ENCODE measurements at regions not wholly inside any gene's neighbourhood (a gene's known extent, or its start where the extent isn't known, plus 50 kb on each side); places are given as distances from the start of the nearest gene placed in this dataset.

GRCh38 chr3:22898558-22898957, 304.6 kb upstream of the UBE2E2 start:
- H3K36me3 ChIP-seq (ENCODE audit: control insufficient read depth in 5 of 5, insufficient read depth in 5 of 5, low read length in 5 of 5) = no peaks in the 10 kb centered on the region
- H3K9me3 ChIP-seq (ENCODE audit: control insufficient read depth in 5 of 5, low read length in 5 of 5) = peaks cover 2 to 12% (median 5%) of the 10 kb centered on the region in 5 donors
- H3K9ac ChIP-seq (ENCODE audit: low read length in 5 of 5) = no peak overlapping the region
- H3K4me1 ChIP-seq (ENCODE audit: control insufficient read depth in 5 of 5, insufficient read depth in 5 of 5, low read length in 5 of 5) = no peaks in the 10 kb centered on the region
- H3K27me3 ChIP-seq (ENCODE audit: control insufficient read depth in 5 of 5, insufficient read depth in 4 of 5, low read length in 5 of 5) = peaks cover 0 to 3% (median 0%) of the 10 kb centered on the region in 5 donors
- H3K4me3 ChIP-seq (ENCODE audit: low read depth in 1 of 5, low read length in 5 of 5) = no peak overlapping the region
- H3K27ac ChIP-seq (ENCODE audit: low read depth, low read length) = no peak overlapping the region

DNA sequence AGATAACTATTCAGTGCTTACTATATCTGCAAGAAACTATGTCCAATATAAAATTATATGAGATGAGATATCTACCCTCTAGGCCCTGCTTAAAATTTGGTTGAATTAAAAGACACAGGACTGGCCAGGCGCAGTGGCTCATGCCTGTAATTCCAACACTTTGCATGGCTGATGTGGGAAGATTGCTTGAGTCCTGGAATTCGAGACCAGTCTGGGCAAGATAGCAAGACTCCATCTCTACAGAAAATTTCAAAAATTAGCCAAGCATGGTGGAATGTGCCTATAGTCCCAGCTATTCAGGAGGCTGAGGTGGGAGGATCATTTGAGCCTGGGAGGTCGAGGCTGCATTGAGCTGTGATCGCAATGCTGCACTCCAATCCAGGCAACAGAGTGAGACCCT, 303.7 kb upstream of the UBE2E2 start:
- Histone ChIP-seq H3K9me3 (ENCODE audit: control insufficient read depth in 5 of 5, low read length in 5 of 5) (peaks cover 2 to 12% (median 5%) of the 10 kb centered on the region in 5 donors), H3K27ac (ENCODE audit: low read depth, low read length) (no peak overlapping the region), H3K27me3 (ENCODE audit: control insufficient read depth in 5 of 5, insufficient read depth in 4 of 5, low read length in 5 of 5) (peaks cover 0 to under 1% (median 0%) of the 10 kb centered on the region in 5 donors), H3K4me3 (ENCODE audit: low read depth in 1 of 5, low read length in 5 of 5) (no peak overlapping the region), H3K36me3 (ENCODE audit: control insufficient read depth in 5 of 5, insufficient read depth in 5 of 5, low read length in 5 of 5) (no peaks in the 10 kb centered on the region), H3K4me1 (ENCODE audit: control insufficient read depth in 5 of 5, insufficient read depth in 5 of 5, low read length in 5 of 5) (no peaks in the 10 kb centered on the region), H3K9ac (ENCODE audit: low read length in 5 of 5) (no peak overlapping the region)

GRCh38 chr3:22900296-22900695, 302.8 kb upstream of the UBE2E2 start:
- Histone ChIP-seq H3K9me3 (ENCODE audit: control insufficient read depth in 5 of 5, low read length in 5 of 5) (peaks cover 2 to 12% (median 5%) of the 10 kb centered on the region in 5 donors), H3K27ac (ENCODE audit: low read depth, low read length) (no peak overlapping the region), H3K4me3 (ENCODE audit: low read depth in 1 of 5, low read length in 5 of 5) (no peak overlapping the region), H3K36me3 (ENCODE audit: control insufficient read depth in 5 of 5, insufficient read depth in 5 of 5, low read length in 5 of 5) (no peaks in the 10 kb centered on the region), H3K4me1 (ENCODE audit: control insufficient read depth in 5 of 5, insufficient read depth in 5 of 5, low read length in 5 of 5) (no peaks in the 10 kb centered on the region), H3K9ac (ENCODE audit: low read length in 5 of 5) (no peak overlapping the region), H3K27me3 (ENCODE audit: control insufficient read depth in 5 of 5, insufficient read depth in 4 of 5, low read length in 5 of 5) (no peaks in the 10 kb centered on the region)

DNA sequence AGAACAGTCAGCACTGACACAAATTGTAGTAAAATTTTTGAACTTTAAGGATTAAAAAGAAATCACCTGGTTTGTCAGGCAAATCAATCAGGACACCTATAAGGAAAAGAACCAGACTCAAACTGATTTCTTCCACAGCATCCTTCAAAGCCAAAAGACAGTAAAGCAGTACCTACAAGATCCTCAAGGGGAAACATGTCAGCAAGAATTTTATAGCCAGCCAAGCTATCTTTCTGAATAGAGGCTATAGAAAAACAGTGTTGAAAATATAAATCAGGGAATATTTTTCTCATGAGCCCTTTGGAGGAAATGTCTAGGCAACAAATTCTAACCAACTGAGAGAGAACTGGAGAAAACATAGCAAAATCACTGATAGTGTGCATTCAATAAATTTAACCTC, 301.4 kb upstream of the UBE2E2 start:
- H3K4me3 ChIP-seq (ENCODE audit: low read depth in 1 of 5, low read length in 5 of 5) = no peak overlapping the region
- H3K9me3 ChIP-seq (ENCODE audit: control insufficient read depth in 5 of 5, low read length in 5 of 5) = peaks cover 2 to 12% (median 5%) of the 10 kb centered on the region in 5 donors
- no peaks in the 10 kb centered on the region for H3K4me1 ChIP-seq (ENCODE audit: control insufficient read depth in 5 of 5, insufficient read depth in 5 of 5, low read length in 5 of 5)
- H3K27ac ChIP-seq (ENCODE audit: low read depth, low read length) = no peak overlapping the region
- H3K9ac ChIP-seq (ENCODE audit: low read length in 5 of 5) = no peak overlapping the region
- H3K27me3 ChIP-seq (ENCODE audit: control insufficient read depth in 5 of 5, insufficient read depth in 4 of 5, low read length in 5 of 5) = no peaks in the 10 kb centered on the region
- H3K36me3 ChIP-seq (ENCODE audit: control insufficient read depth in 5 of 5, insufficient read depth in 5 of 5, low read length in 5 of 5) = no peaks in the 10 kb centered on the region

- Histone ChIP-seq H3K9ac (ENCODE audit: low read length in 5 of 5) (no peak overlapping the region), H3K36me3 (ENCODE audit: control insufficient read depth in 5 of 5, insufficient read depth in 5 of 5, low read length in 5 of 5) (no peaks in the 10 kb centered on the region), H3K27ac (ENCODE audit: low read depth, low read length) (no peak overlapping the region), H3K9me3 (ENCODE audit: control insufficient read depth in 5 of 5, low read length in 5 of 5) (peaks cover 0 to 3% (median 0%) of the 10 kb centered on the region in 5 donors), H3K4me3 (ENCODE audit: low read depth in 1 of 5, low read length in 5 of 5) (no peak overlapping the region), H3K4me1 (ENCODE audit: control insufficient read depth in 5 of 5, insufficient read depth in 5 of 5, low read length in 5 of 5) (no peaks in the 10 kb centered on the region), H3K27me3 (ENCODE audit: control insufficient read depth in 5 of 5, insufficient read depth in 4 of 5, low read length in 5 of 5) (no peaks in the 10 kb centered on the region)
Observed at GRCh38 chr3:22907161-22907780, 295.9 kb upstream of the UBE2E2 start.

GRCh38 chr3:22907796-22908195, 295.3 kb upstream of the UBE2E2 start:
- Histone ChIP-seq H3K9ac (ENCODE audit: low read length in 5 of 5) (no peak overlapping the region), H3K9me3 (ENCODE audit: control insufficient read depth in 5 of 5, low read length in 5 of 5) (no peaks in the 10 kb centered on the region), H3K27me3 (ENCODE audit: control insufficient read depth in 5 of 5, insufficient read depth in 4 of 5, low read length in 5 of 5) (no peaks in the 10 kb centered on the region), H3K27ac (ENCODE audit: low read depth, low read length) (no peak overlapping the region), H3K4me1 (ENCODE audit: control insufficient read depth in 5 of 5, insufficient read depth in 5 of 5, low read length in 5 of 5) (no peaks in the 10 kb centered on the region), H3K4me3 (ENCODE audit: low read depth in 1 of 5, low read length in 5 of 5) (no peak overlapping the region), H3K36me3 (ENCODE audit: control insufficient read depth in 5 of 5, insufficient read depth in 5 of 5, low read length in 5 of 5) (no peaks in the 10 kb centered on the region)

DNA sequence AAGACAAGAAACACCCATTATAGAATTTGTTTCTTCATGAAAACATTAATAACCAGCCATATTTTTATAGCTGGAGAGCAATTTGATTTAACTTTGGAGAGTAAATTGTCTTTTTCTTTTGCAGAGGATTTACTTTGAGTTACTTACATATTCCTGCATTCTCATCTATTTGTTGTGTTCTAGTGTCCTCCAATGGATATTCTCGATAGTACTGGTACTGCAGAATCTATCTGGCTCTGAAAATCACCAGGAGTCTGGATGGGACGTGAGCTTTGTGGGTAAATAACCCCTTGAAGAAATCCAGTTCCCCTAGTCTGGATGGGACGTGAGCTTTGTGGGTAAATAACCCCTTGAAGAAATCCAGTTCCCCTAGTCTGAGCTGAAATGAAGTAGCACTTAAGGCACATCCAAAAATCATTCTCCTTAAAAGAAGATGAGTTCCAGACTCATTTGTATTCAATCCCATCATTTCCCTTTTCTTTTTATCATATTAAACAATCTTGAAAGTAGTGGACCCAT, 294.1 kb upstream of the UBE2E2 start:
- H3K4me3 ChIP-seq (ENCODE audit: low read depth in 1 of 5, low read length in 5 of 5) = no peak overlapping the region

DNA sequence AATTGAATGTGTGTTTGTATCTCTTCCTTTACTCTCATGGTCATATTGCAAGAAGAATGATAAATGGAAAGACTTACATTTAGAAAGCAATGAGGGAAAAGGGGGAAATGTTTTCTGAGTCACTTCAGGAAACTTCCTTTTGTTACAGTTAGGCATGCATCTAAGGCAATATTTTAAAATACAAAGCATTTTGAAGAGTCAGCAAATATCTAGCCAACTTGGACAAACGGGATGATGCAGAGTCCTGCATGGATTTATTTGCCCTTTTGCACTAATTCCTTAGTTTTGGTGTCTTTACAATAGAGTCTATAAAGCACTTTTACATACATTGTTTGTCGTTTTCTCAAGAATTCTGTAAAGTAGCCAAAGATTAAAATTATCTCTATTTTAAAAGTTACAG, 286.2 kb upstream of the UBE2E2 start:
- H3K27ac ChIP-seq (ENCODE audit: low read depth, low read length) = no peak overlapping the region
- no peak overlapping the region for H3K9ac ChIP-seq (ENCODE audit: low read length in 5 of 5)
- H3K27me3 ChIP-seq (ENCODE audit: control insufficient read depth in 5 of 5, insufficient read depth in 4 of 5, low read length in 5 of 5) = no peaks in the 10 kb centered on the region
- H3K4me3 ChIP-seq (ENCODE audit: low read depth in 1 of 5, low read length in 5 of 5) = no peak overlapping the region
- H3K36me3 ChIP-seq (ENCODE audit: control insufficient read depth in 5 of 5, insufficient read depth in 5 of 5, low read length in 5 of 5) = no peaks in the 10 kb centered on the region
- H3K9me3 ChIP-seq (ENCODE audit: control insufficient read depth in 5 of 5, low read length in 5 of 5) = no peaks in the 10 kb centered on the region
- H3K4me1 ChIP-seq (ENCODE audit: control insufficient read depth in 5 of 5, insufficient read depth in 5 of 5, low read length in 5 of 5) = peaks cover 0 to 5% (median 0%) of the 10 kb centered on the region in 5 donors

More for the DNA sequence above, 294.1 kb upstream of the UBE2E2 start:
- H3K27me3 ChIP-seq (ENCODE audit: control insufficient read depth in 5 of 5, insufficient read depth in 4 of 5, low read length in 5 of 5) = no peaks in the 10 kb centered on the region
- no peak overlapping the region for H3K9ac ChIP-seq (ENCODE audit: low read length in 5 of 5)
- H3K4me1 ChIP-seq (ENCODE audit: control insufficient read depth in 5 of 5, insufficient read depth in 5 of 5, low read length in 5 of 5) = no peaks in the 10 kb centered on the region
- no peaks in the 10 kb centered on the region for H3K9me3 ChIP-seq (ENCODE audit: control insufficient read depth in 5 of 5, low read length in 5 of 5)
- H3K36me3 ChIP-seq (ENCODE audit: control insufficient read depth in 5 of 5, insufficient read depth in 5 of 5, low read length in 5 of 5) = no peaks in the 10 kb centered on the region
- no peak overlapping the region for H3K27ac ChIP-seq (ENCODE audit: low read depth, low read length)

GRCh38 chr3:22920006-22920405, 283.1 kb upstream of the UBE2E2 start:
- H3K27me3 ChIP-seq (ENCODE audit: control insufficient read depth in 5 of 5, insufficient read depth in 4 of 5, low read length in 5 of 5) = no peaks in the 10 kb centered on the region
- H3K36me3 ChIP-seq (ENCODE audit: control insufficient read depth in 5 of 5, insufficient read depth in 5 of 5, low read length in 5 of 5) = no peaks in the 10 kb centered on the region

DNA sequence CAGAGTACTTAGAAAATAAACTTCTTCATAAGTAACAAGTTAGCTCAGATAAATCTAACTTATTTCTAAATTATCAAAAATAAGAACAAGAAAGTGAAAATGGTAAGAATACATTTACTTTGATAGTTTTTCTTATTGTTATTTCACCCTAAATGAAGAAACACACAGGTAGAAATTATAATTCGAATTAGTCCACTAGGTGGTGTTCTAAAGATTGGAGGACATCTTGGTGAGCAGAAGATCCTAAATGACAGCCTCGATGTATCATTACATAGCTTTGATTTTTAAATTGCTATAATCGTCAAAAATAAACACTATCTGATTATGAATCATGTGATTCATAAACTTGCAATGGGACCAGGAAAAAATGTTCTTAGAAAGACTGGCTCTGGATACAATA, 280.8 kb upstream of the UBE2E2 start:
- Histone ChIP-seq H3K27ac (ENCODE audit: low read depth, low read length) (no peak overlapping the region), H3K9me3 (ENCODE audit: control insufficient read depth in 5 of 5, low read length in 5 of 5) (no peaks in the 10 kb centered on the region), H3K4me3 (ENCODE audit: low read depth in 1 of 5, low read length in 5 of 5) (no peak overlapping the region), H3K27me3 (ENCODE audit: control insufficient read depth in 5 of 5, insufficient read depth in 4 of 5, low read length in 5 of 5) (no peaks in the 10 kb centered on the region), H3K9ac (ENCODE audit: low read length in 5 of 5) (no peak overlapping the region), H3K36me3 (ENCODE audit: control insufficient read depth in 5 of 5, insufficient read depth in 5 of 5, low read length in 5 of 5) (no peaks in the 10 kb centered on the region), H3K4me1 (ENCODE audit: control insufficient read depth in 5 of 5, insufficient read depth in 5 of 5, low read length in 5 of 5) (no peaks in the 10 kb centered on the region)

More at GRCh38 chr3:22920006-22920405, 283.1 kb upstream of the UBE2E2 start:
- Histone ChIP-seq H3K27ac (ENCODE audit: low read depth, low read length) (no peak overlapping the region), H3K4me1 (ENCODE audit: control insufficient read depth in 5 of 5, insufficient read depth in 5 of 5, low read length in 5 of 5) (peaks cover 0 to 5% (median 0%) of the 10 kb centered on the region in 5 donors), H3K4me3 (ENCODE audit: low read depth in 1 of 5, low read length in 5 of 5) (no peak overlapping the region), H3K9me3 (ENCODE audit: control insufficient read depth in 5 of 5, low read length in 5 of 5) (no peaks in the 10 kb centered on the region), H3K9ac (ENCODE audit: low read length in 5 of 5) (no peak overlapping the region)
